ENCODE measurements at regions not wholly inside any gene's neighbourhood (a gene's known extent, or its start where the extent isn't known, plus 50 kb on each side); places are given as distances from the start of the nearest gene placed in this dataset.

DNA sequence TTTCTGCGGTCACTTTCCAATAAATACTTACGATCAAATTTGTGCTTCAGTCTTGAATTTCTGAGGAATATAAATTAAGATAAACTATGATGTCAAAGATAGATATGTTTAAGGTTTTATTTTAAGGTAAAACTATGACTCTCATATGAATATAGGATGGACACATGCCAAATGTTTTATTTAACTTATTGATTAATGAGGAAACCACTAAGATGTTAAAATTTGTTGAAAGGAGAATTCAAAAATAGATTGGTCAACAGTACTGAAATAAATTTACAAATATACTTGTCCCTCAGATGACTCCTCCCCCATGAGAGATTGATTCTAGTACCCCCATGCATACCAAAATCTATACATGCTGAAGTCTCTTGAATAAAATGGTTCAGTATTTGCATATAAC is 319.7 kb upstream of the KCNH8 start:
- DNase-seq (ENCODE audit: low read depth in 2 of 2): no peak

GRCh38 chr3:18827664-18828063 is 320.6 kb upstream of the KCNH8 start:
- no peak for DNase-seq (ENCODE audit: low read depth in 2 of 2)

GRCh38 chr3:18825665-18826064 is 322.6 kb upstream of the KCNH8 start:
- DNase-seq (ENCODE audit: low read depth in 2 of 2): no peak

DNA sequence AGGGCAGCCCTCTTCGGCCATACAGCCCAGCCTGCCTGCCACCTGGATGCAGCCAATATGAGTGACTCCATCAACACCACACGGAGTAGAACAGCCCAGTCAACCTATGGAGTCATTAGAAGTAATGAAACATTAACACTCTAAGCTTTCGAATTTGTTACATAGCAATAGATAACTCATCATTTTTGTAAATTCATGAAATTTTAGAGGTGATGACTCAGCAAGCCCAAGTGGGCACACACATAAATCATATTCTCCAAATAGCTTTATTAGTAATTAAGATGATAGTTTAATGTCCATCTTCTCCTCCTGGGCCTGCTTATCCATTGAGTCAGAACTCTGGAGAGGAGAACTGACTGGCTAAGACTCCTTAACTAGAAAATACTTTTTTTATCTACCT is 335.0 kb upstream of the KCNH8 start:
- DNase-seq (ENCODE audit: low read depth in 2 of 2): no peak

GRCh38 chr3:18812316-18812715 is 336.0 kb upstream of the KCNH8 start:
- DNase-seq (ENCODE audit: low read depth in 2 of 2): no peak

GRCh38 chr3:18810306-18810661 is 338.0 kb upstream of the KCNH8 start:
- no peak for DNase-seq (ENCODE audit: low read depth in 2 of 2)

GRCh38 chr3:18809640-18810305 is 338.5 kb upstream of the KCNH8 start:
- no peak for DNase-seq (ENCODE audit: low read depth in 2 of 2)

DNA sequence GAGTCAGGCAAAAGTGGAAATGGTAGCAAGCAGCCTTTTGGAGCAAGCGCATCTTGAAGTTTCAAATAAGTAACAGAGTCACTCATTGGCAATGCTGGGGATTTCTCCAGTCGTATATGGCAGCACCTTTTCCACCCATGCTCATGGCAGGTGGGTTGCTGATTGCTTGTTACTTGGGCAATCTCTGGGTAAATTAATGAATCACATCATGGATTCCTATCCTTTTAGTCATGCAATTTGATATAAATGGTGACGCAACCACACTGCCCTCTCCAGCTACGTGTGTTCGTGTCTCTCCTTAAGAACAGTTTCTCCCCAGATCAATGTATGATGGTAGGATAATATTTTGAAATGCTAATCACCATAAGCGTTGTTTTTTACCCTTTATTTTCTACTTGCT is 339.9 kb upstream of the KCNH8 start:
- no peak for DNase-seq (ENCODE audit: low read depth in 2 of 2)

DNA sequence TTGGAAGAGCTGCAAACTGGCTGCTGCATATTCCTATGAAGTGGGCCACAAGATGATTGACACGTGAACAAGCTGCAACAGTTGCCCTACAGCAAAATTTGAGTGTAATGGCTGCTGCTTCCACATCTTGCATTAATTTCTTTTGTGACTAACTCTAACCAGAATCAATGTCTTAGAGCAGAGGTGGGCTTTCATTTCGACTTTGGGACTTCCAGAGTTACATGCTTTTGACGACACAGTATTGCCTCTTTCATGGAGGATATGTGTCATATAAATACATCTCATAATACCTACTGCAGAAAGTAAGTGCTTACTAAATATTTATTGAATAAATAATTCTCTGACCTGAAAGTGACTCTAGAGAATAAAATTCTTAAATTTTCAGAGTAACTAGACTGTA is 340.7 kb upstream of the KCNH8 start:
- DNase-seq (ENCODE audit: low read depth in 2 of 2): no peak

DNA sequence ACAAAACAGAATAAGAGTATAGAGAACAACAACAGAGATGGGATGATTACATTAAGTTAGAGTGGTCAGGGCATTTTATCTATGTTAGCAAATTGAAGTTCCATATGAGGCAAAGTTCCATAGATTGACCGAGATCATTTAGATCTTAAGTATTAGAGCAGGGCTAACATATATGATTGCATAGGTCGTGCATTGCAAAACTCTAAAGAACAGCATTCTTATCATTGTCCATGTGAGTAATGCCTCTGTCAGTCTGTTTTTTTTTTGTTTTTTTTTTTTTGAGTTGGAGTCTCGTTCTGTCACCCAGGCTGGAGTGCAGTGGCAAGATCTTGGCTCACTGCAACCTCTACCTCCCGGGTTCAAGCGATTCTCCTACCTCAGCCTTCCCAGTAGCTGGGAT is 341.7 kb upstream of the KCNH8 start:
- no peak for DNase-seq (ENCODE audit: low read depth in 2 of 2)

DNA sequence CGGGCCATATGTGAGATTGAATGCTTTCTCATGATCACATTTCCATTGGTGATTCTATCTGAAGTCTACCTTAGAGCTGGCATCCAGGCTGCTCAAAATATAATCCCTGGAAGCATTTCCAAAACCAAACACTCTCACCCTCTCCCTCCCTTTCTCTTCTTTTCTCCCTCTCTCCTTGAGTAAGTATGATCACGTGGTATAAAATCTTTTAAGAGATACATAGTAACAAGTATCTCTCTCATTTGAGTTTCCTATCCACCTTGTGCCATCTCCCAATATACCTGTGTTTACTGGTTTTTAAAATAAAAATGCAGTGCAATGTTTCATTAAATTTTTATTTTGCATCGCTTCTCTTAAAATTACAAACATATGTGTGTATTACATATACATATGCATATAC is 350.9 kb upstream of the KCNH8 start:
- no peak for DNase-seq (ENCODE audit: low read depth in 2 of 2)

- DNase-seq (ENCODE audit: low read depth in 2 of 2): no peak
These were observed 353.2 kb upstream of the KCNH8 start for GRCh38 chr3:18795078-18795477.

GRCh38 chr3:18791752-18792151 is 356.6 kb upstream of the KCNH8 start:
- DNase-seq (ENCODE audit: low read depth in 2 of 2): no peak

GRCh38 chr3:18791182-18791581 is 357.1 kb upstream of the KCNH8 start:
- no peak for DNase-seq (ENCODE audit: low read depth in 2 of 2)

GRCh38 chr3:18790384-18790783 is 357.9 kb upstream of the KCNH8 start:
- DNase-seq (ENCODE audit: low read depth in 2 of 2): no peak

DNA sequence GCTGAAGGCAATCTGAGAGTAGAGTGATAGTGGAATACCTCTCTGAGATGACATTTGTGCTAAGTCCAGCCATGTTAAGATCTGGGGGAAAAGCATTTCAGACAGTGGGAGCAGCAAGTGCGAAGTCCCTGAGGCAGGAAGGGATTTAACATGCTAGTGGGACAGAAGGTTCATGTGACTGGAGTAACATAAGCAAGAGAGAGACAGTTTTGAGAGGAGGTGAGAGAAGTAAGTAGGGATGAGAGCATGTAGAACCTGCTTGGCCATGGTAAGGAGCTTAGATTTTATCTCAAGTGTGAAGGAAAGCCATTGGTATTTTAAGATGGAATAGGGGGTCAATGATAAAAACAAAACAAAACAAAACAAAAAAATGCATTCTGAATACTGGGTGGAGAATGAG is 358.6 kb upstream of the KCNH8 start:
- no peak for DNase-seq (ENCODE audit: low read depth in 2 of 2)

GRCh38 chr3:18787441-18787840 is 360.9 kb upstream of the KCNH8 start:
- no peak for DNase-seq (ENCODE audit: low read depth in 2 of 2)

- no peak for DNase-seq (ENCODE audit: low read depth in 2 of 2)
These were observed 361.5 kb upstream of the KCNH8 start for GRCh38 chr3:18786650-18787323.

DNA sequence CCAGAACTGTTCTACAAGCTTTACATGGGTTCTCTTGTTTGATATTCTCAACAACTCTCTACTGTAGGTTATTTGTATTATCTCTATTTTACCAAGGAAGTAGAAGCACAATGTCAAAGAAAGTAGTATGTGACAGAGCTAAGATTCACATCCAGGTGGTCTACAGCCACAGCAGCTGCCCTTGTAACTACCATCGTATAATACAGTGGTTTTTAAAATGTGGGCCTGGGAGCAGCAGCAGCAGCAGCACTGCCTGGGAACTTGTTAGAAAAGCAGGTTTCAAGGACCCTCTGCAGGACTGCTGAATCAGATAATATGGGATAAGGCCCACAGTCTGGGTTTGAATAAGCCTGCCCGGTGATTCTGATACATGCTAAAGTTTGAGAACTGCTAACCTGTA is 357.1 kb upstream of the SATB1 start:
- DNase-seq (ENCODE audit: low read depth in 2 of 2): no peak

- DNase-seq (ENCODE audit: low read depth in 2 of 2): no peak
These were observed 355.8 kb upstream of the SATB1 start for GRCh38 chr3:18780959-18781358.

DNA sequence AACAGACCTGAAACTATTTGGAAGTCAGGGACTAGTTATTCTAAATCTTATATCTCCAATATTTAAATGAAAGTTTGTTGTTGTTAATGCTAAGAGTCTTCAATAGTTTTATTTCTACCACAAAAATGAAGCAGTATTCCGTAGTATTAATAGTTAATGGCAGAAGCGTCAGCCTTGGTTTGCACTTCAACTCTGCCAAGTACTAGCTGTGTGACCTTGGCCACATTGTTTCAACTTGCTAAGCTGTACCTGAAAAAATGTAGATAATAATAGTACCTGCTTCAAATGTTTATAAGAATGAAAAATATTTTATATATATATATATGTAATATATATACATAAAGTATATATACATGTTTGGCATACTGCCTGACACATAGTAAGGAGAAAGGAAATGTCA is 354.6 kb upstream of the SATB1 start:
- DNase-seq (ENCODE audit: low read depth in 2 of 2): no peak

DNA sequence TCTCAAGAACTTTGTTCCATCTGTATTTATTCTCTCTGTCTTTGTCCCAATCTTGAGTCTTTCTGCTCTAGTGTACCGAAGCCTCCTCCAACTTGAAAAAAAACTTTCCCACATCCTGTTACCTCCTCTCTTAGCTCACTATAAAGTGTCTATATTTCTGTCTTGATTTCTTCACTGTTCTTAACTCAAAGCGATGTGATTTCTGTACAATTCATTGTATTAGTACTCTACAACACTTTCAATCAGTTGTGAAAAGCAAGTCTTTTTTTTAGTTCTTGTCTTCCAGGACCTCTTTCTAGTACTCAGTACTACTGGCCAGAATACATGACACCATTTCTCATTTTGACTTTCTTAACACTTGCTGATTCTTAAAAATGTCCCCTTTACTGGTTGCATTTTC is 353.5 kb upstream of the SATB1 start:
- no peak for DNase-seq (ENCODE audit: low read depth in 2 of 2)

GRCh38 chr3:18778094-18778493 is 353.0 kb upstream of the SATB1 start:
- no peak for DNase-seq (ENCODE audit: low read depth in 2 of 2)

- no peak for DNase-seq (ENCODE audit: low read depth in 2 of 2)
These were observed 350.4 kb upstream of the SATB1 start for GRCh38 chr3:18775501-18775900.

Data from stimulated activated CD4-positive, alpha-beta T cell treated with anti-CD3 and anti-CD28 coated beads, Interleukin-12 subunit alpha, Interleukin-12 subunit beta, amount 100 ng/mL, for 24 hours (primary cell).